Kidney (tissue), 13 donors: ENCODE measurements at regions not wholly inside any gene's neighbourhood (a gene's known extent, or its start where the extent isn't known, plus 50 kb on each side); places are given as distances from the start of the nearest gene placed in this dataset.

ENCODE experiments used
- DNase-seq, 5 donors: peaks; one replicate each; pipeline ENCODE4 v3.0.0-alpha.2; 2013 to 2020
- FAIRE-seq: peaks from 2 replicates; lab custom pipeline; 2012; peaks lifted over from hg19 to GRCh38; lab: Jason Lieb, UNC
- H3K27ac ChIP-seq, 2 donors: one replicate each; pipeline ENCODE4 v1.7.0; 2013; ENCODE audit warnings: low read depth in 2 of 2, low read length in 2 of 2, inconsistent platforms in 1 of 2
- H3K27me3 ChIP-seq: one replicate; pipeline ENCODE4 v1.7.1; 2013; ENCODE audit warnings: low read length, inconsistent platforms; ENCODE audit not compliant: control insufficient read depth, insufficient read depth
- H3K36me3 ChIP-seq, 3 donors: one replicate each; pipeline versions ENCODE4 v1.7.0 to v1.7.1; 2013; ENCODE audit warnings: low read length in 3 of 3, control low read depth in 1 of 3, inconsistent platforms in 1 of 3; ENCODE audit not compliant: insufficient read depth in 3 of 3, control insufficient read depth in 2 of 3
- H3K4me1 ChIP-seq, 3 donors: one replicate each; pipeline versions ENCODE4 v1.7.0 to v1.7.1; 2013; ENCODE audit warnings: low read length in 3 of 3, inconsistent platforms in 1 of 3, low read depth in 1 of 3; ENCODE audit not compliant: control insufficient read depth in 2 of 3, insufficient read depth in 2 of 3
- H3K4me3 ChIP-seq, 3 donors: one replicate each; pipeline versions ENCODE4 v1.7.0 to v1.8.1; 2013; ENCODE audit warnings: low read length in 3 of 3, control low read depth in 1 of 3, inconsistent platforms in 1 of 3
- H3K9ac ChIP-seq, 3 donors: one replicate each; pipeline versions ENCODE4 v1.7.0 to v1.7.1; 2013; ENCODE audit warnings: low read length in 3 of 3, control low read depth in 1 of 3, inconsistent platforms in 1 of 3
- H3K9me3 ChIP-seq, 3 donors: one replicate each; pipeline versions ENCODE4 v1.7.0 to v1.7.1; 2013; ENCODE audit warnings: low read length in 3 of 3, control low read depth in 1 of 3, inconsistent platforms in 1 of 3; ENCODE audit not compliant: control insufficient read depth in 2 of 3, insufficient read depth in 1 of 3
- intact Hi-C: fragments of 100-400 bp; cut with DNase I; formaldehyde crosslinking; loops from one replicate; pipeline ENCODE4 v1.11.1; 2022
- TF ChIP-seq, protein P1 (sequence below): IDR thresholded peaks from 3 replicates; pipeline ENCODE4 v1.5.1; 2012; ENCODE audit warnings: mild to moderate bottlenecking, moderate library complexity, borderline replicate concordance; ENCODE audit not compliant: insufficient read depth; ENCODE audit errors: extremely low read depth
- donor health status: control.
- donor health status: control.
- donor health status: control.
- donor health status: control.
- donor health status: control.
- donor health status: DM: yes; HTN: yes; CAD: no.
- donor health status: Normal renal cell carcinoma (clear cell type).

DNA sequence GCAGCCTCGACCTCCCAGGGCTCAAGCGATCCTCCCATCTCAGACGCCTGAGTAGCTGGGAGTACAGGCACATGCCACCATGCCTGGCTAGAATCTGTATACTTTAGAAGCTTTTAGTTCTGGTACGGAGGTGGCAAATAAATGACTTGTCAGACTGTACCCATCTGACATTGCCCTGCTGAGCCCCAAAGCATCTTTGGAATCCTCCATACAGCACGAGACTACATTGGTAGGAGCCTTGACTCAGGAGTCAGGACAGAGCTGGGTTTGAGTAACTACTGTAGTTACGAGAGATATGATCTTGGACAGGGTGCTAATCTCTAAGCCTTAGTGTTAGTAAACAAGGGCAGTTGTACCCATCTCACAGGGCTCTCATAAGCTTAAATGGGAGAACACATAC lies 67.8 kb upstream of the NPHP3 start:
- Histone ChIP-seq H3K27ac (no peak overlapping the region), H3K4me3 (no peak overlapping the region), H3K4me1 (no peaks in the 10 kb centered on the region), H3K9me3 (peaks cover 0 to 2% (median 0%) of the 10 kb centered on the region in 3 donors), H3K36me3 (no peaks in the 10 kb centered on the region), H3K9ac (no peak overlapping the region), H3K27me3 (no peaks in the 10 kb centered on the region)
- intact Hi-C loops: no loop called here
- FAIRE-seq (no peak), DNase-seq (no peak)
- TF ChIP-seq, protein P1, sequence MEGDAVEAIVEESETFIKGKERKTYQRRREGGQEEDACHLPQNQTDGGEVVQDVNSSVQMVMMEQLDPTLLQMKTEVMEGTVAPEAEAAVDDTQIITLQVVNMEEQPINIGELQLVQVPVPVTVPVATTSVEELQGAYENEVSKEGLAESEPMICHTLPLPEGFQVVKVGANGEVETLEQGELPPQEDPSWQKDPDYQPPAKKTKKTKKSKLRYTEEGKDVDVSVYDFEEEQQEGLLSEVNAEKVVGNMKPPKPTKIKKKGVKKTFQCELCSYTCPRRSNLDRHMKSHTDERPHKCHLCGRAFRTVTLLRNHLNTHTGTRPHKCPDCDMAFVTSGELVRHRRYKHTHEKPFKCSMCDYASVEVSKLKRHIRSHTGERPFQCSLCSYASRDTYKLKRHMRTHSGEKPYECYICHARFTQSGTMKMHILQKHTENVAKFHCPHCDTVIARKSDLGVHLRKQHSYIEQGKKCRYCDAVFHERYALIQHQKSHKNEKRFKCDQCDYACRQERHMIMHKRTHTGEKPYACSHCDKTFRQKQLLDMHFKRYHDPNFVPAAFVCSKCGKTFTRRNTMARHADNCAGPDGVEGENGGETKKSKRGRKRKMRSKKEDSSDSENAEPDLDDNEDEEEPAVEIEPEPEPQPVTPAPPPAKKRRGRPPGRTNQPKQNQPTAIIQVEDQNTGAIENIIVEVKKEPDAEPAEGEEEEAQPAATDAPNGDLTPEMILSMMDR: no peak

DNA sequence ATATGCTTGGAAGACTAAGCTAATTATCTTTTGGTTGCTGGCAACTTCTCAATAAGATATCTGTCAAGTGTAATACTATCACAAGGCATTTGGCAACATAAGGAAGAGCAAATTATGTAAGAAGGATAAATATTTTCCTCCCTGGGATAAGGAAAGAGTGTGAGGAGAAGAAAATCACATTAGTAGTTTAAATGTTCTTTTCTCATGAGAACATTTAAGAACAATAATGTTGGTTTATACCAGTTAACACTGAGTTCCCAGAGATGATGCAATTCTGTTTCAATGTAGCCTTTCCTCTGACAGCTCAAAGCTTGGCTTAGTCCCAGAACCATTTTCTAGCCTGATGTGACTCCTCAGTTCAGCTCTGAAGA lies 66.1 kb upstream of the NPHP3 start:
- DNase-seq: peak in 1 of 5 donors; percentile 23
- TF ChIP-seq, protein P1: no peak
- intact Hi-C loops: no loop called here

DNA sequence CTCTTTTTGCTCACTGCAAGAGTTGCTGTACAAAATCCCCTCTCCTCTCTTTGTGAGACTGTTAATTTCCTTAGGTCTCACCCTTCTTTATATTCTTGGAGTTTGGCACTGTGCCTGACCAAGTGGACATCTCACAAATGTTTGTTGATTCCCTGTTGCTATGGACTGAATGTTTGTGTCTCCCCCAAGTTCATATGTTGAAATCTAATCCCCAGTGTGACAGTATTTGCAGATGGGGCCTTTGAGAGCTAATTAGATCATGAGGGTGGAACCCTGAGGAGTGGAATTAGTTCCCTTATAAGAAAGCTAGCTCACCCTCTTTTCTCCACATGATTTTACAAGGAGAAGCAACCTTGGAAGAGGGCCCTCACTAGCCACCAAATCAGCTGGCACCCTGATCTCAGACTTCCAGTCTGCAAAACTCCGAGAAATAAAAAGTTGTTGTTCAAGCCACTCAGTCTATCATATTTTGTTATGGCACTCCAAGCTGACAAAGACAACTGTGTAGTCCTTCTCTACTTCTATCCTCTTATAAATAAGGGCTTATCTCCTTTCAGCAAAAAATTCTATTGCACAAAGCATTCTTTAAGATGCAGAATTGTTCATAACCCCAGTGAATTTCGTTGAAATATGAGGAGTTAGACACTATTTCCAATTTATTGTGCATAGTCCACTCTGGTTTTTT lies 65.5 kb upstream of the NPHP3 start:
- FAIRE-seq: no peak
- no peaks in the 10 kb centered on the region for H3K27me3 ChIP-seq
- no peak overlapping the region for H3K27ac ChIP-seq
- H3K9me3 ChIP-seq: peaks cover 0 to 2% (median 0%) of the 10 kb centered on the region in 3 donors
- H3K4me1 ChIP-seq: no peaks in the 10 kb centered on the region
- TF ChIP-seq, protein P1: no peak
- H3K9ac ChIP-seq: no peak overlapping the region
- DNase-seq: peak in 2 of 5 donors; percentile 11 to 34
- no peaks in the 10 kb centered on the region for H3K36me3 ChIP-seq
- intact Hi-C loops: no loop called here
- H3K4me3 ChIP-seq: no peak overlapping the region

More for the DNA sequence above, 66.1 kb upstream of the NPHP3 start:
- Histone ChIP-seq H3K27me3 (no peaks in the 10 kb centered on the region), H3K4me1 (no peaks in the 10 kb centered on the region), H3K9ac (no peak overlapping the region), H3K27ac (no peak overlapping the region), H3K9me3 (peaks cover 0 to 2% (median 0%) of the 10 kb centered on the region in 3 donors), H3K4me3 (no peak overlapping the region), H3K36me3 (no peaks in the 10 kb centered on the region)
- FAIRE-seq: peak; percentile 13
